ENCODE measurements at regions not wholly inside any gene's neighbourhood (a gene's known extent, or its start where the extent isn't known, plus 50 kb on each side); places are given as distances from the start of the nearest gene placed in this dataset.
"Not testable (repeated sequence)": the region's sequence is repeated elsewhere in the genome, so short reads cannot be mapped to it uniquely, and the experiment has no call there.

DNA sequence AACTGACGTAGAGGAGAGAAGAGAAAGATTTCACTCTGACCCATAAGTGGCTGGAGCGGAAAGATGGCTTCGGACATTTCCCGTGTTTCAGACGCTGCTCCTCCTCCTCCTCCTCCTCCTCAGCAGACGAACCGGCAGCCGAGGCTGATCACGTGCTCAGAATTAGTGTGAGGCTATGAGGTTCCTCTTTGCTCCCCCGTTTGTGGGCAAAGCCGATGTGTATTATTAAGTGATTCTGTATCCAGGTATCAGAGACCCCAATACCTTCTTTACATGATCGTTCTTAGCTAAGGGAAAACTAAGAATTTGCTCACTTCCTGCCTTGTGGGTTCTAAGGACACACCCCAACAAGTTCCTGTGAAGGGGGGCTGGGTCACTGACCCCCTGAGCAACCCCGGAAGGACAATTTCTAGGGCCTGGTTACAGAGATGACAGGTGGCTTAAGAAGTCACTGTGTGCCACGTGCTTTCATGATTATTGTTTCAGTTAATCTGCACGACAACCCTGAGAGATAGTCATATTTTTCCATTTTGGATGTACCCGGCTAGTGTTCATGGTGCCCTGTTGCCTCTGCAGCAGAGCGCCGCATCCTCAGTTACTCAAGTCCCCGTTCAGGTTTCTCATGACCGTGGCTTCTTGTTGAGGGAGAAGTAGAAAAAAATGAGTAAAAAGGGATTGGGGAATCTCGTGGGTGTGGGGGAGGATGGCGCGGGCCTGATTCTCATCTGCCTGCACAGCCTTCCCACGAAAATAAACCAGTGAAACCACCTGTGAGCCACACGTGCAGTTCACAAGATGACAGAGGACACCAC is 671.8 kb downstream of the QKI start:
- peak in 14 of 51 donors; percentile 21 to 79 (median 50) for DNase-seq

DNA sequence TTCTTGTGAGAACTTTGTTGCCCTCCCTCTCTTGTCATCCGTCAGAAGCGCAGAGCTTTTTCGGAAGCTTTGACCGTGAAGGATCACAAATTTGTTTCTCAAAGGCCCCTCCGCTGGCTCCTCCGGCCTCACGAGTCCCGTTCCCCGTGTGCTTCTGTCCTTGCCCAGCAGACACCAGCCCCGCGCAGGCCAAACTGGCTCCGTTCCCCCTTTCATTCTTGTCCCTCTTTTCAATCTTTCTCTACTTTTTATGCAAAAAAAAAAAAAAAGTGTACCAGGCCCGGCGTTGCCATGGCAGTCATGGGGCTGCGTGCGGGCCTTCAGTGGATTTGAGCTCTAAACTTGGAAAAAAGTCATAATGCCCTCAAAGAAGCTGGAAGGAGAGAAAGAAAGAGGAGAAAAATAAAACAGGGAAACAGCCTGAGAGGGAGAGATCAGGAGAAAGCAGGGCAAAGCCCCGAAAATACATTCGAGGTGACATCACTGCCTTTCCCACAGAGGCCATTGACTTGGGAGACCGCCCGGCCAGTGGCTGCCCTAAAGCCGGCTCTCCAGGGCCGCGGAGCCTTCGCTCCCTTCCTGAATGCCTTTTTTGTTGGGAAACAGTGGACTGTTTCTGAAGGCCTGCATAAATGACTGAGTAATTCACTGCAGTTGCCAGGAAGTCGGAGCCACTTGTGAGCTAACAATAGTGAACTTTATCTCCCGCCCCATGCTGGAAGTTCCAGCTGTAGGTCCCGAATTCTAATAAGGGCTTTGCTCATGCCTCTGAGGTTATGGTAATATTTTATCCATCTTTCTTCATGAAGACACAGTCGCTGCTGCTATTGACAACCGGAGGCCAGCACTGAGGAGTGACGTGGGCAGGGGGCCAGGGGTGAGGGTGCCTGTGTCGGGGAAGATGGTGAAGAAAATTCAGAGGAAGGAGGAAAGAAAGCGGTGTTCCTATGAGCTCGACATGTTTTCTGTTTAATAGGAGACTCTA is 670.9 kb downstream of the QKI start:
- peak; percentile 26 to 98 (median 85) for DNase-seq

DNA sequence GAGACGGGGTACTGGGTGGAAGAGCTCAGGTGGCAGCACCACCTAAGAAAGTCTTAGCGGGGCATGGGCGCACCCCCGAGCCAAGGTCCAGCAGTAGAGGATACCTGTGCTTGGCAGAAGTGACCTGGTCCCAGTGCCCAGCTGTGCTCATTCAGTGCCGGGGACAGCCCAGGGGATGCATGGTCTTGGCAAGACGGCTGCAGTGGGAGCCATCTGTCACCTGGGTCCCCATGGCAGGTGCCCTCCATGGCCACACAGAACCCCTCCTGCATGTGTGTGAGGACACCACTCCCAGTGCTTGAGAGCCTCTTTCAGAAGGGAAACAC is 664.7 kb downstream of the QKI start:
- DNase-seq = no peak

DNA sequence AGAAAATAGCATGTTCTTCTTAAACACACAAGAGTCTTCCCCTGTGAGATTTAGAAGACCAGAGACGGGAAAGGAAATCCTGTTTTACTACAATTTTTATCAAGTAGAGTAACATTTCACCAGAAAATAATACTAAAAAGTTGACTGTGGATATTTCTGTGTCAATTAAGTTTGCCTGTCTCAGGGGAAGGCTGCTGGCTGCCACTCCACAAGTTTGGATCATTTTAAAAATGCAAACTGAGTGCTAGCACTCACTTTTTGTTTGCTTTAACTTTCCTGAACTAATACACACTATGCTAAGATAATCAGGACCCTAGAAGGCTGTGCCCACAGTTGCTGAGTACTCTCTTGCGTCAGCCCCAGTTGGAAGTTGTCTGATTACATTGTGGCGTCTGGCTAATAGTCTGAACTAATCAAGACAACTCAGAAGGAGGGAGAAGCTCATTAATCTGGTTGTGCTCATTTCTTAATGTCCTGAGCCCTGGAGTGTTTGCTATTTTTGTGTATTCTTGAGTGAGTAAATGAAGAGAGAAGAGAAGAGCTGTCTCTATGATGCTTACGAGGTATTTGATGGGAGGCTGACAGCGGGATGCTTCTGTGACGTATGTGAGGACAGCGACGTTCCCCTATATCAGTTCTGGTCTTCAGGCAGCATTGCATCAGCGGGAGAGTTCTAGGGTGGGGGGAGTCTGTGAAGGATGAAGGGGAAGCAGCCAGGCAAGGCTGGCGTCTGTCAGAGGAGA is 664.2 kb downstream of the QKI start:
- DNase-seq = no peak

DNA sequence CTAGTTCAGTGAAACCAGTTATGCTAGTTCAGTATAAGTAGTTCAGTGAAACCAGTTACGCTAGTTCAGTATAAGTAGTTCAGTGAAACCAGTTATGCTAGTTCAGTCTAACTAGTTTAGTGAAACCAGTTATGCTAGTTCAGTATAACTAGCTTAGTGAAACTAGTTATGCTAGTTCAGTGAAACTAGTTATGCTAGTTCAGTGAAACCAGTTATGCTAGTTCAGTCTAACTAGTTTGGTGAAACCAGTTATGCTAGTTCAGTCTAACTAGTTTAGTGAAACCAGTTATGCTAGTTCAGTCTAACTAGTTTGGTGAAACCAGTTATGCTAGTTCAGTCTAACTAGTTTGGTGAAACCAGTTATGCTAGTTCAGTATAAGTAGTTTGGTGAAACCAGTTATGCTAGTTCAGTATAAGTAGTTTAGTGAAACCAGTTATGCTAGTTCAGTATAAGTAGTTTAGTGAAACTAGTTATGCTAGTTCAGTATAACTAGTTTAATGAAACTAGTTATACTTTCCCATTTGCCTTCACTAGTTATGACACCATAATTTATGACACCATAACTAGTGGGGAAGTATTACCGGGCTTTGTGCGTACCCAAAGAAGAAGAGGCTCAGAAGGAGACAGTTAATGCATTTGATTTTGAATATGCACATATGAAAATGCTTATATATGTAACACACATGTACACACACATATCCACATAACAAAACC is 662.5 kb downstream of the QKI start:
- DNase-seq = not testable (repeated sequence)

DNA sequence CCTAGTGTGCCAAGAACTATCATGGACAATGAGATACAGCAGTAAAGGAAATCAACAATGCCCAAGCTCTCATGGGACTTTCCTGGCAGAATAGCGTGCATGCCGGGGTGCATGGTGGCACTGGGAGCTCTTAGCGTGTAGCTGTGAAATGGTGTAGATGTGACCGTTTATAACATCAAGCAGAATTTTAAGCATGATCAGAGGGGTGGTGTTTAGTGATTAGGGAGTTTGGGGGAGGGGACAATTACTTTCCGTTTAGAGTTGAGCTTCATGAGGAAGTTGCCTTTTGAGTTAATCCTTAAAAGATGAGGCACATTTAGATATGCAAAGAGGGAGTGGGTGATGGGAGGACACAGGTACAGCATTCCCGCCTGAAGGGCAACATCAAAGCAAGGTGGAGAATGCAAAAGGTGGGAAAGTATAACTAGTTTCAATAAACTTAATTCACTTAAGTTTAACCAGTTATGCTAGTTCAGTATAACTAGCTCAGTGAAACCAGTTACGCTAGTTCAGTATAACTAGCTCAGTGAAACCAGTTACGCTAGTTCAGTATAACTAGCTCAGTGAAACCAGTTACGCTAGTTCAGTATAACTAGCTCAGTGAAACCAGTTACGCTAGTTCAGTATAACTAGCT is 661.6 kb downstream of the QKI start:
- no peak for DNase-seq

DNA sequence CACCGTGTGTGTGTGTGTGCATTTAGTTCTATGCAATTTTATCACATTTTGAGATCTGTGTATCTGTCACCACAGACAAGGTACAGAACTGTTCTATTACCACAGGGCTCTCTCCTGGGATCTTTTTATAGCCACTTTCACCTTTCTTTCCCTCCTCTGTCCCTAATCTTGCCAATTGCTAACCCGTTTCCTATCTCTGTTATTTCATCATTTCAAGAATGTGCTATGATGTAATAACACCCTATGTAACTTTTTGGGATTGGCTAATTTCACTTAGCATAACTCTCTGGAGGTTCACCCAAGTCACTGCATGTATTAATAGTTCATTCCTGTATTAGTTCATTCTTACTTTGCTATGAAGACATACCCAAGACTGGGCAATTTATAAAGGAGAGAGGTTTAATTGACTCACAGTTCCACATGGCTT is 657.7 kb downstream of the QKI start:
- no peak for DNase-seq

DNA sequence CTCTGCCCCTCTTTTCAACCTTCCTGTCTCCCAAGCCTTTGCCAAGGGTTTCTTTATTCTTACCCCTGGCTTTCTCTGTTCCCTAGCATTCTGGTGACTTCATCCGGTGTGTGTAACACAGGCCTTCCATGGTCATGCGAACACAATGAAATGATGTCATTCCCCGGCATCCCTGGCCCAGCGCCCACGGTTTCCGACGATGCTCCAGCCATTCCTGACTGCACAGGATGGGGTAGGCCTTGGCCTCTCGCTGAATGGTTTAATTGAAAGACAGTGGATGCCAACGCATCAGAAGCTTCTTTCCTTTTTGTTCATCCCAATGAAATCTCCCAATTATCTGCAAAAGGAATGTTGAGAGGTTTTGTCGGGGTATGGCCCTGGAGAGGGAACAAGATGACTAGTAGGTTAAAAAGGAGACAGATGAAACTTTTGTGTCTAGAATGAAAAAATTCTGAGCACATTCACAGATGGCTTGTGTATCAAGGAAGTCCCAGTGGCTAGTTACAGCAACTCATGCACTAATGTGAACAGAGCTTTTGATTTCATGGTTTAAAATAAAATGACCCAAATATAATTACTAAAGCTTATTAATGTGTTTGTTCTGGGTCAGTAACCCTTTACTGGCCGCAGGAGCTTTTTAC is 655.0 kb downstream of the QKI start:
- DNase-seq = peak in 37 of 51 donors; percentile 8 to 85 (median 35)

DNA sequence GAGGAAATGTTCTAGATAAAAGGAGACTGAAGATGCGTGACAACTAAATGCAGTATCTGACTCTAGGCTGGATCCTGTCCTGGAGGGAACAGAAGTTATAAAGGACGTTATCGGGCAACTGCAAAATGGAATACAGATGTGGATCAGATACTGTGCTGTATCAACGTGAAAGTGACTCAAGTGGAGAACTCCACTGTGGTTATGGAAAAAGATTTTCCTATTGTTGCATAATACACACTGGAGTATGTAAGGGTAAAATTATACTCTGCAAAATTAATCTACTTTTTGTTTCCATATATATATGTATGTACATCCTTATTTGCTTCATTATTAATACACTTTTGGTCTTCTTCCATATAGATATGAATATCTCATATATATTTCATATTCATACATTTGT is 654.0 kb downstream of the QKI start:
- DNase-seq = no peak

DNA sequence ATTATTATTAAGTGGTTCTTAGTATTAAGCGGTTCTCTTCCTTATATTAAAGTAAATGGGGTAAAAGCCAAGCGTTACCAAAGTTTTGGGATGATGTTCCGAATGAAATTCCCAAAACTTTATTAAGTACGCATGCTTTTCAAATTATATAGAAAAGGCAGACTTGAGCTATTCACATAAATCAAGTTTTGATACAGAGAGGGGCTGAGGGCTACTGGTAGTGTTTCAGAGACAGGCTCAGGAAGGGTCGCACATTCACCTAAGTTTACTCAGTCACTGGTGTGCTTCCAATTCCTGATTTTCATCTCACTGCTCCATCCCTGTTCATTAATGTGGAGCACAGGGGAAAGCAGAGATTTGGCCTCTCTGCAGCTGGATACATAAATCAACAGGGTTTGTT is 652.2 kb downstream of the QKI start:
- no peak for DNase-seq

DNA sequence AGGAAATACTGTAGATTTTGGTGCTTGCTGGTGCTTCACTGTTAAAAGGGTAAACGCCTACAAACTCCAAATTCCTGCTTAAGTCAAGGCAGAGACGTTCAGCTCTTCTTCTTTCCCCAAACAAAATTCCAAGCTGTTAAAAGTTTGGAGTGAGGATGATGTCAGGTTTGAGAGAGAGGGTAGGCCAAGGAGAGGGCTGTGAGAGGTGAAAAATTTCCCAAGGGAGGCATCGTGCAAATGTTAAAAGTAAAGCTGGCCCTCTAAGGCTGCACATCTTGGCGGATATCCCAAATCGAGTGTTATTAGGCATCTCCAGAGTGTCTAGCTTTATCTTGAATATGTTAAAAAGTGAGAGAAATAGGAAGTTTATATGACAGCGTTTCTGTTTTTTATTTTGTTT is 651.8 kb downstream of the QKI start:
- DNase-seq = no peak

DNA sequence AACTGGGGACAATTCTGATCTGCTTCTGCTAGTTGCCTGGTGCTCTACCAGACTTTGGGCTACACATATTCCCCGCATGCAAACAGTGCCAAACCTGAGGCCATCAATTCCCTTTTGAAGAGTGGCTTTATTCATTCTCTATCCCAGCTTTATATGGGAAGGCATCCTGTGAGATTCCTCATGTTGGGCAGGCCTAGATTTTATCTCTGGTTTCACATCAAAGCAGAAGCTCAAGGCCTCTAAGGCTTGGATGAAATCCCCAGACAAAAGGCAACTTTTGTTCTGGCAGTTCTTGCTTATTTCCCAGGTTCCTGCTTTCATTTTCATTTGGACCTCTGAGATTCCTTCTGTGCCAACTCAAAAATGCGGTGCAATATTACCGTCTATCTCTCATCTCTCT is 648.8 kb downstream of the QKI start:
- no peak for DNase-seq

DNA sequence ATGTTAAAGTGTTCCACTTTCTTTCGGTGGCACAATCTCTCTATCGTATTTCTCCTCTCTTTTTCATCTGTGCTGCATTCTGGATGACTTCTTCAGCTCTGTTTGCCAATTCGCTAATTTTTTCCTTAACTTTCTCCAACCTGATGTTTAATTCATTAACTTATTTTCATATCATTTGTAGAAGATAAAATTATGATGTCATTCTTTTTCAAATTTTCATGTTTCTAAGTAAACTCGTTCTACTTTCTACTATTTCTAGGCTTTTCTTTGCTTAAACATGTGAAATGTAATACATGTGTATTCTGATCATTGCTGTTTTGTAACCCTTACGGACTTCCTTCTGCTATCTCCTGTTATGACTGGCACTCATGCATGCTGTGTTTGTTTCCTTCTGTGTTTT is 648.4 kb downstream of the QKI start:
- no peak for DNase-seq

DNA sequence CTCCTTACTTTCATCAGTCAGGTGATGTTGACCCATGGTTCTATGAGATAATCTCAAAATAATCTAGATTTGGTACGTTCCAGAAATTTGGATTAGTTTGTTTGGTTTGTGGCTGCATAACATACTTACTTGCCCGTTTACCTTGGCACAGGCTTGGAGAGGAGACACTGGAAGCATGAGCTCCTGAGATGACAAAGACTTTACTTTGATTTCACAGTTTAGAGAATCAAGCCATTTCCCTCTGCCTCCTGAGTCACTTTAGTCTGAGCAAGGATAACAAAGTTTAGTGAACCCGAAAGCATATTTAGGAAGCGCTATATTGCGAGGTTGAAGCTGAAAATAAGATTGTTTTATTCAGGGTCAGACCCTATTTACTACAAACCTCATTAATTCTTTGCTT is 643.4 kb downstream of the QKI start:
- no peak for DNase-seq

DNA sequence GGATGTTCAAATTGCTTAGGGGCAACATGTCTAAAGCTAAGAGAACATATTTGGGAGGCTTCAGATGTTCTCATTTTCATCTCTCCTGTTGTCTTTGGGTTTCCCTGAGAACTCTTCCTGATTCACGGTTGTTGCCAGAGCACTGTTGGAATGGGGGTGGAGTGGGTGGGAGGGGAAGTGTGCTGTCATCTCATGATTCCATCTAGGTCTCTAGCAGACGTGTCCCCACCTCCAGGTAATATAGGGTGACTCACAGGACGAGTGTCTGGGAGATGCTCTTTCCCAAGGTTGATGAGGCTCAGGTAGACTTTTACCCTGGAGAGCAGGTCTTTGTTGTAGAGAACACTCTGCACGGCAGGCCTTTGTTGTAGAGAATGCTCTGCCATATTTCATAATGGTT is 636.9 kb downstream of the QKI start:
- peak in 1 of 51 donors; percentile 16 for DNase-seq

DNA sequence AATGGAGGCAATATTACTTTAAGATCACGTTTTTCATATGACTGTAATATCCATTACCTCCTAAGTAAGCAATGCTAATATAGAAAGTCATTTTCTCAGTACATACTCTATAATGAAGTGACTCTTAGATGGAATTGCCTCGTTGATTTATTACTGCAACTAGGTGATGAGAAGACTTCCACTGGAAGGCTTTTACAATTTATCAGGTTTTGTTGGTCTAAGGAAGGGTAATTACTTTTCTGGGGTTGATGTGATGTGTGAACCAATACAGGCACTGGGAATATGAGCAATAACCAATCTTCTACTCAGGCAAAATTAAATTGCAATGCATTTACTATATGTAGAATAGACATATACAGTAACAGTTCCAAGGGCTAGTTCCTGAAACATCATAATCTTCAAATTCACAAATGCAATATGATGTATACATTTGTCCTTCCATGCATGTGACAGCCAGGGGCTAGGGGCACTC is 635.0 kb downstream of the QKI start:
- DNase-seq = no peak

DNA sequence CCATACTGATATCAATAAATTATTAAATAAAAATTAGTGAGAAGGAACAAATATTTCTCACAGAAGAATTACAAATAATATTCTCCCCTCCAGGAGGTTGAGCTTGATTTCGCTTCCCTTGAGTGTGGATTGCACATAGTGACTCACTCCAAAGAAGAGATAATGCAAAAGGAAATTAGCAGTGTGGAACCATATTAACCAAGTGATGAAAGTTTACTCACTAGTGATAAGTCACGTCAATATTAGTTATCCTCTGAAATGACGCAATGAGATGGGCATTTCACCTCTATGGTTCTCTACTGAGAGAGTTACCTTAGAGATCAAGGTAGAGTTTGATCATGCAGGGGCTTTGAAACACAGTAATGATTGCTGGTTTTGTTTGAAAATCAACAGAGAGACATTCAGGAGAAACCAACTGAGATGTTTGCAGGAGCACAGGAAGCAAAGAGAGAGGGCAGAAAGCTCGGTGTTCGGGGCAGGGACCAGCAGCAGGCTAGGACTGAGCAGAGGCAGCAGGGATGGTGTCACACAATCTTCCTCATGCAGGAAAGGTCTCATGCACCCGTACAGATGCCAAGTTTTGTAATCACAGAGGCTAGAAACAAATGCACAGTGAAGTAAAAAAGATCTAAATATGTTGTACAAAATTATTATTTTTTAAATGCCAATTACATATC is 634.5 kb downstream of the QKI start:
- no peak for DNase-seq

DNA sequence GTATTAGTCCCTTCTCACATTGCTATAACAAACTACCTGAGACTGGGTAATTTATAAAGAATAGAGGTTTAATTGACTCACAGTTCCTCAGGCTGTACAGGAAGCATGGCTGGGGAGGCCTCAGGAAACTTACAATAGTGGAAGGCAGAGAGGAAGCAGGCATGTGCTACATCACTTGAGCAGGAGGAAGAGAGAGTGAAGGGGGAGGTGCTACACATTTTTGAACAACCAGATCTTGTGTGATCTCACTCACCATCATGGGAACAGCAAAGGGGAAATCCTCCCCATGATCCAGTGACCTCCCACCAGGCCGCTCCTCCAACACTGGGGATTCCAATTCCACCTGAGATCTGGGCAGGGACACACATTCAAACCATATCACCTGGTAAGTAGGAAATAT is 630.6 kb downstream of the QKI start:
- DNase-seq = no peak

DNA sequence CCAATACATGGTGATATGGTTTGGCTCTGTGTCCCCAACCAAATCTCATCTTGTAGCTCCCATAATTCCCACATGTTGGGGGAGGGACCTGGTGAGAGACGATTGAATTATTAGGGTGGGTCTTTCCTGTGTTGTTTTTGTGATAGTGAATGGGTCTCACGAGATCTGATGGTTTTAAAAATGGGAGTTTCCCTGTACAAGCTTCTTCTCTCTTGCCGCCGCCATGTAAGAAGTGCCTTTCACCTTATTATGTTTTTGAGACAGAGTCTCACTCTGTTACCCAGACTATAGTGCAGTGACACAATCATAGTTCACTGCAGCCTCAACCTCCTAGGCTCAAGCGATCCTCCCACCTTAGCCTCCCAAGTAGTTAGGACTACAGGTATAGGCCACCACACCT is 629.1 kb downstream of the QKI start:
- DNase-seq = not testable (repeated sequence)

DNA sequence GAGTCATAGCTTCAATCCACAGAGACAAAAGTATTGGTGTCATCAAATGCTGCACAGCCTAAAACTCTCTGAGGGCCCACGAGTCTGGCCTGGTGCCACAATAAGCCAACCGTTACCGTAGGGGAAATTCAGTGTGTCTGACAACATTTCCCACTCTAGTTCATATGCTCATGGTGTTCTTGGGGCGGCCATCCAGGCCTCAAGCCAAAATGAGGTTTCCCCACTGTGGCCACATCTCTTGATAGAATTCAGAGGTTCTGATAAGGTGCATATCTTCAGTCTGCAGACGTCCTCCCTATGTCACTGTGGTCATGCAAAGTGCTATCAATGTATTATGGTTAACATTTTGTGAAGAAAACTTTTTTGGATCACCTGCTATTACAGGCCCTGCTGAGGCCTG is 627.7 kb downstream of the QKI start:
- no peak for DNase-seq

Data from hypothalamus (tissue), 51 donors.